ENCODE measurements at regions not wholly inside any gene's neighbourhood (a gene's known extent, or its start where the extent isn't known, plus 50 kb on each side); places are given as distances from the start of the nearest gene placed in this dataset.
A peak's percentile ranks its signal among the peaks of the same experiment; 100 is the strongest.

DNA sequence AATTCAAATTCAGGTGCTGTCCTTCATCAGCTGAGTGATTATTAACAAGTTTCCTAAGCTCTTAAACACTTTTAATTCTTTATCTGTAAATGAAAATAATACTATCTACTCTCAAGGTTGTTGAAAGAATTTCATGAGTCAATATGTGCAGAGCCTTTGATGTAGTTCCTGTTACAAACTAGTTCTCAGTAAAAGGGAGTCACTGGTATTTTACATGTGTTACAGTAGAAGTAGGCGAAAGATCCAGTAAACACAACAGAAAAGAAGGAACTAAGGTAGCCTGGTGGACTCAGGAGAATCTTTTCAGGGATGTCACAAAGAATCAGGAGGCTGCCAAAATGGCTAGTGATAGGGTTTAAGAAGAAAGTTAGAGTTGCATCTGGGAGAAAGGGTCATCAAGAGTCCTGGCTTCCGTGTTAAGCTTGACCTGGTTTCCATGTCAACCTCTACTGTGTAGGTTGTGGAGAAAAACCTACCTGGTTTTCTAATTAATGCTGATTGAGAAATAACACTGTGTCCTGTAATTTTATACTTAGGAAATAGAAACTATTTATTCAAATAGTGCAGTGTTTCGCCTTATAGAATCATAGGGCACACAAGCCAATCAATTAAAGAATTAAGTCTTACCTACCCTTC is 58.3 kb upstream of the TRIB2 start:
- DNase-seq, result peak in 1 of 5 donors; percentile 28

DNA sequence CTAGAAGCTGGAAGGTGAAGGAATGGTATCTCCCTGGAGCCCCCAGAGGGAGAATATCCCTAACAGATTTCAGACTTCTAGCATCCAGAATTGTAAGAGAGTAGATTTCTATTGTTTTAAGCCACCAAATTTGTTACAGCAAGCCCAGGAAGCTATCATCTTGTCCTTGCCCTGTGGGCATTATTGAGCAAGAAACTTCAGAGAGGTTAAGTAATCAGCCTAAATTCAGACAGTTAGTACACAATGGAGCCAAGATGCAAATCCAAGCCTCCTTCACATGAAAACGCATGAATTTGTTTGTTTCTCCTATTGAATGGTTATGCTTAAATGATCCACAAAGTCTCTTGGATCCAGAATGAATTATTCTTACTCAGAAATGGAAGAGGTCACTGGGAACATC is 55.2 kb upstream of the TRIB2 start:
- DNase-seq, result no peak

DNA sequence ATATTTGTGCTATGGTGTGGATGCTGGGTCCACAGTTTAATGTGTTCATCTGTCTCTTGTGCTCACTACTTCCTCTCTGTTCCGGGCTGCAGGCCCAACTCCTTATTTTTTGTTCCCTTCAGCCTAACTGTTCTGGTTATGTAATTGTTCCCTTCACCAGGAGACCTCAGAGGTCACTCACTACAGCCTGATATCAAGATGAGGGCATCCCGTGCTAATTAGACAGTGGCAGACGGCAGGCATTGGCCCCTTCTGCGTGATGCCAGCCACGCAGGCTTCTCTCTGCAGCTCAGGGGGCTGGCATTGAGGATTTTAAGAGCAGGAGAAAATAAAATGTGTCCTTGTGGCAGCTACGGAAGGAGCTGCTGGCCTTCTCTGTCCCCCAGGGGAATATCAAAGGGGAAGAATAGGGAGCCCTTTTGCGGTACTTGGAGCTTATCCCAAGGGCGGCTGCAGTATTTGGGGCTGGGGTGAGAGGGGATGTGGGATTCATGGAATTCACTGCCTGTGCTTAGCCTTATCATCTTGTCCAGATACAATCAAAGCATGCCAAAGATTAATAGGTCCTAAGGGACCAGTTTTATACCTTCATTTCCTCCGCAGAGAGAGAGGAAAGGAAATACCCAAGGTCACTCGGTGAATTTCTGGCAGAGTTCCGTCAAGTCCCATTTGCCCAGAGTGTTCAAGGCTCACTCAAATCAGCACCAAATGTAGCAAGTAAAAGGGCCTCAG is 53.3 kb upstream of the TRIB2 start:
- DNase-seq, result no peak

DNA sequence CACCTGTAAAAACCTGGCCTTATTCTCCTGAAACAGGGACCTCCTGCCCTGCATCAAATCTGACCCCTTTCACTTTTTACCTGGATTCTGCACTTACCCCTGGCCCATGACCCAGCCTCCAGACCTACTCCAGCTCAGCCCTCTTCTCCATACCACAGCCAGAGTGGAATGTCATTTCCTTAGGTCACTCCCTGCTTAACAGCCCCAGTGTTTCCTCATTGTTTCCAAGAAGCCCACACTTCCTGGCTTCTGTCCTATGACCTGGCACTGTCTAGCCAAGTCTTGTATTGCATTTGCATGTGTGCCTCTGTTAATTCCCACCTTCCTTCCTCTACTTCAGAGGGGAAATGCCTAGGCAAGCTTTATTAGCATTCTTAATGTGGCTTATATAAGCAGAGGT is 51.4 kb upstream of the TRIB2 start:
- DNase-seq, result no peak

DNA sequence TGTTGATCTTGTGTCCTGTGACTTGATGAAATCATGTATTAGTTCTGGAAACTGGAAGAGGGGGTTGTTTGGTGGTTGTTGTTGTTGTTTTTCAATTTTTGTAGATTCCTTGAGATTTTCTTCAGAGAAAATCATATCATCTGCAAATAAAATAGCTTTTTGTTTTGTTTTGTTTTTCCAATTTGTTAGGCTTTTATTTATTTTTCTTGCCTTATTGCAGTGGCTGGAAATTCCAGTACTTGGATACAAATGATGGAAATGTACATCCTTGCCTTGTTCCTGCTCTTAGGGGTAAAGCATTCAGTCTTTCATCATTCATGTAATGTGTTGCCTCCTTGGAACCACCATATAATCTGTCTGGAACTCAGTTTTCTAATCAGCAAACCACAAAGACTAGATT is 50.3 kb upstream of the TRIB2 start:
- no peak for DNase-seq
